Fibroblast of lung (primary cell): ENCODE measurements at regions not wholly inside any gene's neighbourhood (a gene's known extent, or its start where the extent isn't known, plus 50 kb on each side); places are given as distances from the start of the nearest gene placed in this dataset.

Source experiments
- EZH2 ChIP-seq: IDR thresholded peaks from 2 replicates; pipeline ENCODE4 v1.5.1; 2012; ENCODE audit warnings: low read length, control low read depth, mild to moderate bottlenecking; ENCODE audit errors: missing control alignments
- TF ChIP-seq, protein P1 (sequence below), 2 donors: IDR thresholded peaks in 1 of 2; conservative IDR thresholded peaks in 1 of 2; 1 replicate in 1 of 2; 2 replicates in 1 of 2; pipeline ENCODE4 v1.5.1; 2011 to 2012; ENCODE audit warnings: low read length in 2 of 2, control low read depth in 1 of 2, inconsistent platforms in 1 of 2, low read depth in 1 of 2, mild to moderate bottlenecking in 1 of 2

- TF ChIP-seq, protein P1, sequence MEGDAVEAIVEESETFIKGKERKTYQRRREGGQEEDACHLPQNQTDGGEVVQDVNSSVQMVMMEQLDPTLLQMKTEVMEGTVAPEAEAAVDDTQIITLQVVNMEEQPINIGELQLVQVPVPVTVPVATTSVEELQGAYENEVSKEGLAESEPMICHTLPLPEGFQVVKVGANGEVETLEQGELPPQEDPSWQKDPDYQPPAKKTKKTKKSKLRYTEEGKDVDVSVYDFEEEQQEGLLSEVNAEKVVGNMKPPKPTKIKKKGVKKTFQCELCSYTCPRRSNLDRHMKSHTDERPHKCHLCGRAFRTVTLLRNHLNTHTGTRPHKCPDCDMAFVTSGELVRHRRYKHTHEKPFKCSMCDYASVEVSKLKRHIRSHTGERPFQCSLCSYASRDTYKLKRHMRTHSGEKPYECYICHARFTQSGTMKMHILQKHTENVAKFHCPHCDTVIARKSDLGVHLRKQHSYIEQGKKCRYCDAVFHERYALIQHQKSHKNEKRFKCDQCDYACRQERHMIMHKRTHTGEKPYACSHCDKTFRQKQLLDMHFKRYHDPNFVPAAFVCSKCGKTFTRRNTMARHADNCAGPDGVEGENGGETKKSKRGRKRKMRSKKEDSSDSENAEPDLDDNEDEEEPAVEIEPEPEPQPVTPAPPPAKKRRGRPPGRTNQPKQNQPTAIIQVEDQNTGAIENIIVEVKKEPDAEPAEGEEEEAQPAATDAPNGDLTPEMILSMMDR (conservative IDR thresholded peaks at IDR 0.05 in 1 of 2, IDR thresholded peaks at IDR 0.05 in 1 of 2; ENCODE audit: low read depth in 1 of 2, low read length in 2 of 2) = no peak
- TF ChIP-seq EZH2 = no peak
Observed at GRCh38 chr1:232576537-232576936, 53.4 kb downstream of the SIPA1L2 start.
